RPMI8226 (cell line): ENCODE measurements at regions not wholly inside any gene's neighbourhood (a gene's known extent, or its start where the extent isn't known, plus 50 kb on each side); places are given as distances from the start of the nearest gene placed in this dataset.

Experiments
- DNase-seq: peaks from one replicate; pipeline ENCODE4 v3.0.0-alpha.2; 2015

- DNase-seq, result no peak
Measured at GRCh38 chr1:78436961-78437360, 53.8 kb upstream of the PTGFR start.

- no peak for DNase-seq
Measured at GRCh38 chr1:78437396-78437795, 53.4 kb upstream of the PTGFR start.

- no peak for DNase-seq
Measured at GRCh38 chr1:78437941-78438340, 52.8 kb upstream of the PTGFR start.

- DNase-seq, result no peak
Measured at GRCh38 chr1:78440381-78440793, 50.4 kb upstream of the PTGFR start.
